GM12865 (cell line): ENCODE measurements at regions not wholly inside any gene's neighbourhood (a gene's known extent, or its start where the extent isn't known, plus 50 kb on each side); places are given as distances from the start of the nearest gene placed in this dataset.

Experiments
- DNase-seq: peaks from one replicate; pipeline ENCODE4 v3.0.0; 2010; ENCODE audit warnings: low read depth
- H3K4me3 ChIP-seq: 2 replicates; pipeline ENCODE4 v1.5.1; 2011; ENCODE audit warnings: mild to moderate bottlenecking, low read depth, low read length, control low read depth
- TF ChIP-seq, protein P1 (sequence below): IDR thresholded peaks from 2 replicates; pipeline ENCODE4 v1.5.1; 2011; ENCODE audit warnings: low read length, control low read depth, low read depth, inconsistent platforms; ENCODE audit not compliant: insufficient read depth; ENCODE audit errors: missing control alignments

DNA sequence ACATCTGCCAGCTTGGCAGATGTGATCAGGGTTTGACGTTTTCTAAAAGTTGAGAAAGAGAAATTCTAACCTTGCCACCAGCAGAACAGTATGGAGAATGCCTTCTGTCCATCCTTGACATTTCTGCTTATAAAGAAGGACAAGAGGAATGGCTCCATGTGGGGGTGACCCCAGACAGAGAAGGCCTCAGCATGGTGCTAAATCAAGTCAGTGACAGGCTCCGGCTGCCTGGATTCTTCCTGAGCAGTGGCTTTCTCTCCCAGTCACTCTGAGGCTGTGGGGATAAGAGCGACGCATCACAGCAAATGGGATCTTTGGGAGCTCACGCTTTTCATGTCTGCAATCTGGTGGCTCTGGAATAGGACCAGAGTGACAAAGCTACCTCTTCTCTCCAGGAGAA is 640.2 kb upstream of the CAMK1G start:
- no peak overlapping the region for H3K4me3 ChIP-seq
- DNase-seq = no peak
- TF ChIP-seq, protein P1, sequence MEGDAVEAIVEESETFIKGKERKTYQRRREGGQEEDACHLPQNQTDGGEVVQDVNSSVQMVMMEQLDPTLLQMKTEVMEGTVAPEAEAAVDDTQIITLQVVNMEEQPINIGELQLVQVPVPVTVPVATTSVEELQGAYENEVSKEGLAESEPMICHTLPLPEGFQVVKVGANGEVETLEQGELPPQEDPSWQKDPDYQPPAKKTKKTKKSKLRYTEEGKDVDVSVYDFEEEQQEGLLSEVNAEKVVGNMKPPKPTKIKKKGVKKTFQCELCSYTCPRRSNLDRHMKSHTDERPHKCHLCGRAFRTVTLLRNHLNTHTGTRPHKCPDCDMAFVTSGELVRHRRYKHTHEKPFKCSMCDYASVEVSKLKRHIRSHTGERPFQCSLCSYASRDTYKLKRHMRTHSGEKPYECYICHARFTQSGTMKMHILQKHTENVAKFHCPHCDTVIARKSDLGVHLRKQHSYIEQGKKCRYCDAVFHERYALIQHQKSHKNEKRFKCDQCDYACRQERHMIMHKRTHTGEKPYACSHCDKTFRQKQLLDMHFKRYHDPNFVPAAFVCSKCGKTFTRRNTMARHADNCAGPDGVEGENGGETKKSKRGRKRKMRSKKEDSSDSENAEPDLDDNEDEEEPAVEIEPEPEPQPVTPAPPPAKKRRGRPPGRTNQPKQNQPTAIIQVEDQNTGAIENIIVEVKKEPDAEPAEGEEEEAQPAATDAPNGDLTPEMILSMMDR = no peak

DNA sequence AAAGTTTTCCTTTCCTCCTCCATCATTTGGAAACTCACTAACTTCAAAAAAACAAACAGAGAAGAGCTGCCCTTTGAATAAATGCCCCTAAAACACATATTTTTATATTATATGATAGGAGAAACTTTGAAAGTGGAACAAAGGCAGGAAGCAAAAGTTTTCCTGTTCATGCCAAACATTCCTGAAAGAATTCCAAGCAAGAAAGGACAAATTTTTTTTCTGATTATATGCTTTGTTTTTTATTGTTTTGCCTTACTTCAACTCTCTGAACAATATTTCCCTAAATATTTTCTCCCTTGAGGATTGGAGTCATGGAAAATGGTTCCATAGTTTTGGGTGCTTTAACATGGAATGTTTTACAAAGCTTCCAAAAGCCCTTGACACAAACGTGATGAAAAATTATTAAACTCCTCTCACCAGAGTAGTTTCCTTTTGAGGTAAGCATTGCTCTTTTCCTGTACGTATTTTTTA is 638.5 kb upstream of the CAMK1G start:
- TF ChIP-seq, protein P1 = no peak
- H3K4me3 ChIP-seq = no peak overlapping the region
- DNase-seq = no peak

DNA sequence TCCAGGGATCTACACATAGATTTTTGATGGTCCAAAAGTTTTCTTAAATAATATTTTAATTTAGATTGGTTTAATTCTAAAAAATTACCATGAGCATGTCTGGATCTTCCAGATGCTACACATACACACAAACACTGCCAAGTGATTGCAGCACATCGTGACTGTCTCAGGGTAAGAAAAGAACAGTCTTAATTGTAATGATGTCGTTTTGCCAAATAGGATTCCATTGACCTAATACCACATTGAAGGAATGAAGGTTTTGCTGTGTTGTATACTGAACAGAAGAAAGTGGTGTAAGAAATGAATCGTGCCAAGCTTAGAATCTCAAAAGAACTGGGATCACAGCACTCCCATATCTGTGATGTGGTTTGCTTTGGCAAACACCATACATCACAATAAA is 633.3 kb upstream of the CAMK1G start:
- DNase-seq = no peak
- no peak overlapping the region for H3K4me3 ChIP-seq
- TF ChIP-seq, protein P1 = no peak

DNA sequence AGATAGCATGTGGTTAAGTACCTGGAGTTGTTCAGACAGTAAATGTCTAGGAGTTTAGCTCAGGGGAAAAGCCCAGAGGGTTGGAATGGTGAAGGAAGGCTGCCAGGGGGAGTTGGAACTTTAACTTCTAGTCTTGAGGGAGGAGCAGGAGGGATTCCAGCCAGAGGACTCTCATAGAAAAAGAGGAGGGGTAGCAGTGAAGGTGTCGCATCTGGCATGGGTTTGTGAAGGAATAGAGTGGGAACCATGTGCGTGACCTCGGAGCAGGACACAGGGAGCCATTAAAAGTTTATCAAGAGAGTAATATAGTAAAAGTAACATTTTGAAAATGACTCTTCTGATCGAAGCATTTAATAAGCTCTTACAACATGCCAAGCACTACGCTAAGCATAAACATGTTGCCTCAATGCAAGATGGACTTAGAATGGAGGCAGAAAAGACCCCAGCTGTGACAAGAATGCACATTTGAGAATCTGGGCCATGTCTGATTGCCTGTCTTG is 632.4 kb upstream of the CAMK1G start:
- TF ChIP-seq, protein P1 = no peak
- no peak for DNase-seq
- H3K4me3 ChIP-seq = no peak overlapping the region

DNA sequence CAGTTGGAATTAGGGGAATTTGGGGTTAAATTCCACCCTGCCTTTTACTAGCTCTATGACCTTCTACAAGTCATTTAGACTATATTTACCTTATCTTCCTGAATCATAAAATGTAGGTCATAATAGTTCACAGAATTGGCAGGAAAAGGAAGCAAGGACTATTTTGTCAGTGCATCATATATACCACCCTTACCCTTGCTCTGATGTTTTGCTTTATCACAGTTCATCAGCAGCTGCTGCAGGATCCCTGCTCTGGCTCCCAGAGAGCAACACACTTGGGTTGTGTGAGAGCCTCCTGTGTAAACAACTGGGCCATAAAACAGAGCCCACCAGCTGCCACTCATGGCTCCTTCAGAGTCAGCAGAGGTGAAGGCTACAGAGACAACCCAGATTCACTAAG is 631.6 kb upstream of the CAMK1G start:
- no peak overlapping the region for H3K4me3 ChIP-seq
- DNase-seq = no peak
- TF ChIP-seq, protein P1 = no peak

DNA sequence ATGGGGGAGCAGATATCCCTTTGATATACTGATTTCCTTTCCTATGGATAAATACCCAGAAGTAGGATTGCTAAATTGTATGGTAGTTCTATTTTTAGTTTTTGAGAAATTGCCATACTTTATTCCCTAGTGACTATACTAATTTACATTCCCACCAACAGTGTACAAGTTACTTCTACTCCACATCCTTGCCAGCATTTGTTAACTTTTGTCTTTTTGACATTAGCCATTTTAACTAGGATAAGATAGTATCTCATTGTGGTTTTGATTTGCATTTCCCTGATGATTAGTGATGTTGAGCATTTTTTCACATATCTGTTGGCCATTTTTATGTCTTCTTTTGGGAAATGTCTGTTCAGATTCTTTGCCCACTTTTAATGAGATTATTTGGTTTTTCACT is 620.6 kb upstream of the CAMK1G start:
- DNase-seq = no peak
- TF ChIP-seq, protein P1 = no peak
- H3K4me3 ChIP-seq = no peak overlapping the region

DNA sequence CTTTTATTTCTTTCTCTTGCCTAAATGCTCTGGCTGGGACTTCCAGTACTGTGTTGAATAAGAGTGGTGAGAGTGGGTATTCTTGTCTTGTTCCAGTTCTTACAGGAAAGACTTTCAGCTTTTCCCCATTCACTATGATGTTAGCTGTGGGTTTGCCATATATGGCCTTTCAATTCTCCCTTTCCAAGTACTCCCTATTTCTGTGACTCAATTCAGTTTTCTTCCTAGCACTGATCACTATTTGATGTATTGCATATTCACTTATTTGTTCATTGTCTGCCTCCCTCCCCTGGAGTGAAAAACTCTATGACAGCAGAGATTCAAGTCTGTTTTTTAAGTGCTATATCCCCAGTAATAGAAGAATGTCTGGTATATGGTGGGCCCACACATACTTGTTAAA is 618.2 kb upstream of the CAMK1G start:
- DNase-seq = no peak
- TF ChIP-seq, protein P1 = no peak
- H3K4me3 ChIP-seq = no peak overlapping the region
